Breast epithelium (tissue), 4 donors: ENCODE measurements at regions not wholly inside any gene's neighbourhood (a gene's known extent, or its start where the extent isn't known, plus 50 kb on each side); places are given as distances from the start of the nearest gene placed in this dataset.

Source experiments
- DNase-seq, 2 donors: peaks; one replicate each; pipeline ENCODE4 v3.0.0-alpha.2; 2019; ENCODE audit warnings: low spot score in 2 of 2
- H3K27ac ChIP-seq, 2 donors: fragments of 200-600 bp; sonication (generic) in 1 of 2; one replicate each; pipeline ENCODE4 v1.5.1; 2016 to 2019; ENCODE audit warnings: mild to moderate bottlenecking in 1 of 2
- H3K27me3 ChIP-seq, 2 donors: fragments of 200-600 bp; sonication (generic) in 1 of 2; one replicate each; pipeline versions ENCODE4 v1.5.1 to v1.6.0; 2017 to 2019; ENCODE audit warnings: control low read depth in 1 of 2, mild to moderate bottlenecking in 1 of 2
- H3K36me3 ChIP-seq: fragments of 200-600 bp; one replicate; pipeline ENCODE4 v1.5.1; 2019
- H3K4me1 ChIP-seq, 2 donors: fragments of 200-600 bp; sonication (generic); one replicate each; pipeline ENCODE4 v1.5.1; 2016 to 2019; ENCODE audit warnings: control low read depth in 1 of 2
- H3K4me3 ChIP-seq, 3 donors: fragments of 200-600 bp; sonication (generic); 1 replicate in 2 of 3; 2 replicates in 1 of 3; pipeline ENCODE4 v1.5.1; 2016 to 2019; ENCODE audit warnings: mild to moderate bottlenecking in 3 of 3, moderate library complexity in 2 of 3
- H3K9me3 ChIP-seq, 2 donors: fragments of 200-600 bp; sonication (generic) in 1 of 2; one replicate each; pipeline ENCODE4 v1.5.1; 2016 to 2019; ENCODE audit warnings: control low read depth in 1 of 2
- CTCF ChIP-seq, 3 donors: fragments of 450-650 bp; IDR thresholded peaks; one replicate each; pipeline ENCODE4 v1.5.1; 2016 to 2017; ENCODE audit warnings: antibody characterized with exemption in 3 of 3, mild to moderate bottlenecking in 3 of 3, moderate library complexity in 3 of 3
- POLR2A ChIP-seq: fragments of 450-650 bp; IDR thresholded peaks from one replicate; pipeline ENCODE4 v1.6.1; 2016; ENCODE audit warnings: antibody characterized with exemption, mild to moderate bottlenecking, moderate library complexity
- POLR2AphosphoS5 ChIP-seq, 3 donors: sonication (generic); formaldehyde crosslinking; IDR thresholded peaks; one replicate each; pipeline ENCODE4 v1.6.1; 2017; ENCODE audit warnings: antibody characterized with exemption in 3 of 3
- intact Hi-C: fragments of 100-400 bp; cut with DNase I; formaldehyde crosslinking; loops from one replicate; pipeline ENCODE4 v1.15.1; 2023; ENCODE audit warnings: low total_unique reads

- Histone ChIP-seq H3K4me1 (no peaks in the 10 kb centered on the region), H3K9me3 (no peaks in the 10 kb centered on the region), H3K36me3 (no peaks in the 10 kb centered on the region), H3K4me3 (no peak overlapping the region), H3K27me3 (no peaks in the 10 kb centered on the region), H3K27ac (no peak overlapping the region)
- TF ChIP-seq POLR2A (no peak), CTCF (IDR thresholded peaks at IDR 0.05) (no peak), POLR2AphosphoS5 (IDR thresholded peaks at IDR 0.05) (no peak)
- no peak for DNase-seq
- intact Hi-C loops = no loop called here
These were observed 69.8 kb downstream of the CD83 start for GRCh38 chr6:14187406-14187805.

GRCh38 chr6:14189074-14189473 lies 71.5 kb downstream of the CD83 start:
- Histone ChIP-seq H3K4me3 (no peak overlapping the region), H3K27ac (no peak overlapping the region), H3K4me1 (no peaks in the 10 kb centered on the region), H3K9me3 (no peaks in the 10 kb centered on the region), H3K27me3 (no peaks in the 10 kb centered on the region), H3K36me3 (no peaks in the 10 kb centered on the region)
- no peak for TF ChIP-seq CTCF (IDR thresholded peaks at IDR 0.05)
- no peak for TF ChIP-seq POLR2AphosphoS5 (IDR thresholded peaks at IDR 0.05)
- TF ChIP-seq POLR2A = no peak
- DNase-seq = no peak
- intact Hi-C loops = no loop called here

- H3K27me3 ChIP-seq = no peaks in the 10 kb centered on the region
- no peak for TF ChIP-seq CTCF (IDR thresholded peaks at IDR 0.05)
- no peak for TF ChIP-seq POLR2A
- TF ChIP-seq POLR2AphosphoS5 (IDR thresholded peaks at IDR 0.05) = no peak
- no peak overlapping the region for H3K4me3 ChIP-seq
- no peaks in the 10 kb centered on the region for H3K9me3 ChIP-seq
- no peaks in the 10 kb centered on the region for H3K36me3 ChIP-seq
- no peaks in the 10 kb centered on the region for H3K4me1 ChIP-seq
- intact Hi-C loops = loop anchor here (10.0 kb wide), 1 partner anchor 1036 kb away; no protein-coding TSS in a partner anchor
- H3K27ac ChIP-seq = no peak overlapping the region
- DNase-seq = no peak
These were observed 72.8 kb downstream of the CD83 start for GRCh38 chr6:14190191-14190928.

GRCh38 chr6:14190929-14191224 lies 73.3 kb downstream of the CD83 start:
- Histone ChIP-seq H3K4me1 (no peaks in the 10 kb centered on the region), H3K36me3 (no peaks in the 10 kb centered on the region), H3K9me3 (no peaks in the 10 kb centered on the region), H3K4me3 (no peak overlapping the region), H3K27ac (no peak overlapping the region), H3K27me3 (no peaks in the 10 kb centered on the region)
- DNase-seq = no peak
- TF ChIP-seq POLR2AphosphoS5 (IDR thresholded peaks at IDR 0.05) (no peak), CTCF (IDR thresholded peaks at IDR 0.05) (no peak), POLR2A (no peak)
- intact Hi-C loops = loop anchor here (10.0 kb wide), 1 partner anchor 1036 kb away; no protein-coding TSS in a partner anchor

- TF ChIP-seq CTCF (IDR thresholded peaks at IDR 0.05) (no peak), POLR2AphosphoS5 (IDR thresholded peaks at IDR 0.05) (no peak), POLR2A (no peak)
- no peak for DNase-seq
- H3K9me3 ChIP-seq = no peaks in the 10 kb centered on the region
- H3K36me3 ChIP-seq = no peaks in the 10 kb centered on the region
- no peaks in the 10 kb centered on the region for H3K27me3 ChIP-seq
- no peaks in the 10 kb centered on the region for H3K4me1 ChIP-seq
- no peak overlapping the region for H3K27ac ChIP-seq
- intact Hi-C loops = loop anchor here (10.0 kb wide), 1 partner anchor 1037 kb away; no protein-coding TSS in a partner anchor
- no peak overlapping the region for H3K4me3 ChIP-seq
These were observed 74.2 kb downstream of the CD83 start for GRCh38 chr6:14191761-14192160.
